Adrenal gland (tissue), 9 donors: ENCODE measurements at regions not wholly inside any gene's neighbourhood (a gene's known extent, or its start where the extent isn't known, plus 50 kb on each side); places are given as distances from the start of the nearest gene placed in this dataset.

ENCODE experiments used
- DNase-seq, 7 donors: peaks; one replicate each; pipeline ENCODE4 v3.0.0-alpha.2; 2019 to 2020
- H3K27ac ChIP-seq, 5 donors: fragments of 200-600 bp; sonication (generic) in 4 of 5; 1 replicate in 3 of 5; 2 replicates in 2 of 5; pipeline versions ENCODE4 v1.5.1 to v1.8.0; 2016 to 2020; ENCODE audit warnings: mild to moderate bottlenecking in 1 of 5
- H3K27me3 ChIP-seq: fragments of 200-600 bp; 2 replicates; pipeline ENCODE4 v1.8.0; 2021
- H3K36me3 ChIP-seq, 2 donors: fragments of 200-600 bp; replicated peaks in 1 of 2; 1 replicate in 1 of 2; 2 replicates in 1 of 2; pipeline versions ENCODE4 v1.5.1 to v1.8.0; 2018 to 2022
- H3K4me1 ChIP-seq, 2 donors: fragments of 200-600 bp; replicated peaks in 1 of 2; 1 replicate in 1 of 2; 2 replicates in 1 of 2; pipeline versions ENCODE4 v1.5.1 to v1.8.0; 2018 to 2021
- H3K4me3 ChIP-seq, 4 donors: fragments of 200-600 bp; sonication (generic) in 3 of 4; one replicate each; pipeline ENCODE4 v1.5.1; 2016 to 2018
- H3K9me3 ChIP-seq, 3 donors: fragments of 200-600 bp; sonication (generic) in 1 of 3; replicated peaks in 1 of 3; 1 replicate in 2 of 3; 2 replicates in 1 of 3; pipeline versions ENCODE4 v1.5.1 to v1.8.0; 2016 to 2021
- CTCF ChIP-seq, 6 experiments: fragments of 450-650 bp in 4 of 6; fragments of 200-600 bp in 2 of 6; sonication (generic) in 1 of 6; IDR thresholded peaks; 1 replicate in 5 of 6; 2 replicates in 1 of 6; pipeline versions ENCODE4 v1.5.1 to v1.8.0; 2016 to 2021; ENCODE audit warnings: antibody characterized with exemption in 6 of 6, mild to moderate bottlenecking in 2 of 6, moderate library complexity in 1 of 6
- POLR2A ChIP-seq, 2 donors: fragments of 450-650 bp; IDR thresholded peaks; one replicate each; pipeline ENCODE4 v1.6.1; 2017; ENCODE audit warnings: antibody characterized with exemption in 2 of 2, mild to moderate bottlenecking in 2 of 2, moderate library complexity in 1 of 2
- WGBS, 4 donors: extraction: QIAGEN DNeasy Blood & Tissue Kit in 2 of 4; methylation state at CpG; one replicate each; pipeline versions ENCODE4 v1.1.5 to v1.1.7; 2013 to 2017; 5-methylcytosine and 5-hydroxymethylcytosine counted together
- intact Hi-C, 2 donors: fragments of 100-400 bp; cut with DNase I; formaldehyde crosslinking; loops; one replicate each; pipeline versions ENCODE4 v1.14.1 to v1.15.0; 2022 to 2023
- donor health status: healthy with polysubstance abuse.
- donor health status: Bipolar disorder and iron deficiency.
- donor health status: DM: yes; HTN: yes; CAD: no.
- donor health status: DM: no; HTN: no; CAD: no.
- donor health status: DM: no; HTN: no; CAD: no.

- Histone ChIP-seq H3K27me3 (no peaks in the 10 kb centered on the region), H3K9me3 (no peaks in the 10 kb centered on the region), H3K27ac (no peak overlapping the region), H3K4me3 (no peak overlapping the region), H3K36me3 (no peaks in the 10 kb centered on the region), H3K4me1 (no peaks in the 10 kb centered on the region)
- TF ChIP-seq POLR2A (IDR thresholded peaks at IDR 0.05) (no peak), CTCF (IDR thresholded peaks at IDR 0.05) (no peak)
- DNase-seq, result no peak
- intact Hi-C loops, result no loop called here
- WGBS, 4 donors, result 77 to 82% (median 80%) methylated on average over 4 of the region's 4 CpGs
Measured at GRCh38 chr13:99648927-99649326, 147.7 kb downstream of the TM9SF2 start.

- no peak for TF ChIP-seq POLR2A (IDR thresholded peaks at IDR 0.05)
- TF ChIP-seq CTCF (IDR thresholded peaks at IDR 0.05), result no peak
- Histone ChIP-seq H3K4me3 (no peak overlapping the region), H3K27me3 (no peaks in the 10 kb centered on the region), H3K9me3 (no peaks in the 10 kb centered on the region), H3K27ac (no peak overlapping the region), H3K36me3 (no peaks in the 10 kb centered on the region), H3K4me1 (no peaks in the 10 kb centered on the region)
- intact Hi-C loops, result no loop called here
- WGBS, 4 donors, result 77 to 93% (median 82%) methylated on average over 8 of the region's 8 CpGs
- no peak for DNase-seq
Measured at GRCh38 chr13:99648066-99648665, 146.9 kb downstream of the TM9SF2 start.

DNA sequence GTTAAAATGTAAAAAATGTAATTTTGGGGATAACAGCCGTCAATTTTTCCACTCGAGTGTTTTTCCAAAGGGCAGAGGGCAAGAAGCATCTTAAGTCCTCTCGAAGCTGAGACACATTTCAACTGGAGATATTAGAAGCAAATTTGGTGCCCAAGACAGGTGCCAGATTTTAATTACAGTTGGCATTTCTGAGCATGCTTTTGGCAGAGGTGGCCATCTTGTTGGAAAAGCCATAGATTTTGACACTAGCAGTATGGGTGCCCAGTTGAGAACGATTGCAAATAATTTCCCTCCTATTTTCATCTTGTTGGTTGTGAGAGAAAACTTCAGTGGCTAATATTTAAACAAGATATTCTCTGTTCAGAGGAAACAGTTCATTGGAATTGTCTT is 146.3 kb downstream of the TM9SF2 start:
- Histone ChIP-seq H3K27ac (no peak overlapping the region), H3K9me3 (no peaks in the 10 kb centered on the region), H3K4me3 (no peak overlapping the region), H3K36me3 (no peaks in the 10 kb centered on the region), H3K4me1 (no peaks in the 10 kb centered on the region), H3K27me3 (no peaks in the 10 kb centered on the region)
- WGBS, 4 donors, result 84 to 92% (median 86%) methylated on average over 4 of the region's 4 CpGs
- intact Hi-C loops, result no loop called here
- DNase-seq, result no peak
- TF ChIP-seq POLR2A (IDR thresholded peaks at IDR 0.05) (no peak), CTCF (IDR thresholded peaks at IDR 0.05) (no peak)

GRCh38 chr13:99646866-99647595 is 145.8 kb downstream of the TM9SF2 start:
- no peak overlapping the region for H3K27ac ChIP-seq
- no peaks in the 10 kb centered on the region for H3K4me1 ChIP-seq
- WGBS, 4 donors, result 85 to 97% (median 93%) methylated on average over 8 of the region's 8 CpGs
- no peaks in the 10 kb centered on the region for H3K9me3 ChIP-seq
- no peaks in the 10 kb centered on the region for H3K27me3 ChIP-seq
- TF ChIP-seq CTCF (IDR thresholded peaks at IDR 0.05), result no peak
- TF ChIP-seq POLR2A (IDR thresholded peaks at IDR 0.05), result no peak
- H3K4me3 ChIP-seq, result no peak overlapping the region
- intact Hi-C loops, result no loop called here
- no peak for DNase-seq
- H3K36me3 ChIP-seq, result no peaks in the 10 kb centered on the region
